Right lobe of liver (tissue), 4 donors: ENCODE measurements at regions not wholly inside any gene's neighbourhood (a gene's known extent, or its start where the extent isn't known, plus 50 kb on each side); places are given as distances from the start of the nearest gene placed in this dataset.

Experiments used
- POLR2A ChIP-seq: fragments of 450-650 bp; IDR thresholded peaks from one replicate; pipeline ENCODE4 v1.6.1; 2017; ENCODE audit warnings: antibody characterized with exemption, mild to moderate bottlenecking
- TF ChIP-seq, protein P1 (sequence below), 4 donors: fragments of 200-600 bp in 3 of 4; fragments of 450-650 bp in 1 of 4; IDR thresholded peaks; one replicate each; pipeline versions ENCODE4 v1.5.1 to v1.8.0; 2016 to 2022; ENCODE audit warnings: antibody characterized with exemption in 4 of 4, mild to moderate bottlenecking in 2 of 4
- donor health status: DM: no; HTN: no; CAD: no.
- donor health status: DM: no; HTN: no; CAD: no.
- donor health status: DM: no; HTN: yes; CAD: no.

DNA sequence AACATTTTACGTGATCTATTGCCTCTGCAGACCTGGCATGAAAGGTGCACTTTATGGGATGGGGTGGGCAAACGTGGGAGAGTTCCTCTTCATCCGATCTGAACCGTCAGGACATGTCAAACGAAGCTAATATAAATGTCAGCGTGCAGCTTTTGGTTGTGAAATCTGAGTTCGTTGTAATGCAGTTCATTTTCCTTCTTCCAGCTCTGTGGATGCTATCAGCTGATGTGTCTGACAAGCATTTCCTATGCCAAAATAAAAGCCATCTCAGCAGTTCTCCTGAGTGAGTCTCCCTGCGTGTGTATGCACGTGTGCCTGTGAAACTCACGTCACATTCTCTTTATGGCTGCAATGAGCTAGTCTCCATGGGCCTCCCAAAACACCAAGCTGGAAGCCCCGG, 512.3 kb downstream of the MCTP2 start:
- TF ChIP-seq, protein P1, sequence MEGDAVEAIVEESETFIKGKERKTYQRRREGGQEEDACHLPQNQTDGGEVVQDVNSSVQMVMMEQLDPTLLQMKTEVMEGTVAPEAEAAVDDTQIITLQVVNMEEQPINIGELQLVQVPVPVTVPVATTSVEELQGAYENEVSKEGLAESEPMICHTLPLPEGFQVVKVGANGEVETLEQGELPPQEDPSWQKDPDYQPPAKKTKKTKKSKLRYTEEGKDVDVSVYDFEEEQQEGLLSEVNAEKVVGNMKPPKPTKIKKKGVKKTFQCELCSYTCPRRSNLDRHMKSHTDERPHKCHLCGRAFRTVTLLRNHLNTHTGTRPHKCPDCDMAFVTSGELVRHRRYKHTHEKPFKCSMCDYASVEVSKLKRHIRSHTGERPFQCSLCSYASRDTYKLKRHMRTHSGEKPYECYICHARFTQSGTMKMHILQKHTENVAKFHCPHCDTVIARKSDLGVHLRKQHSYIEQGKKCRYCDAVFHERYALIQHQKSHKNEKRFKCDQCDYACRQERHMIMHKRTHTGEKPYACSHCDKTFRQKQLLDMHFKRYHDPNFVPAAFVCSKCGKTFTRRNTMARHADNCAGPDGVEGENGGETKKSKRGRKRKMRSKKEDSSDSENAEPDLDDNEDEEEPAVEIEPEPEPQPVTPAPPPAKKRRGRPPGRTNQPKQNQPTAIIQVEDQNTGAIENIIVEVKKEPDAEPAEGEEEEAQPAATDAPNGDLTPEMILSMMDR (IDR thresholded peaks at IDR 0.05): no peak
- TF ChIP-seq POLR2A: no peak
